GM12878 (cell line): ENCODE measurements at regions not wholly inside any gene's neighbourhood (a gene's known extent, or its start where the extent isn't known, plus 50 kb on each side); places are given as distances from the start of the nearest gene placed in this dataset.

Experiments used
- ATAC-seq: fragments of 200-7000 bp; cut with Tn5 transposase; 3 replicates; pipeline ENCODE4 v1.9.1; 2020; ENCODE audit warnings: mild to moderate bottlenecking, moderate library complexity
- BruUV-seq: library from RNA; stranded (reverse); fragments of 400-500 nt; replicated peaks from 2 replicates; lab custom pipeline; 2021; lab: Mats Ljungman, UMichigan
- CTCF ChIA-PET: fragments of 300-600 bp; sonication (Branson Sonifier 250); formaldehyde crosslinking; extraction: SDS; loops from one replicate; lab custom pipeline; 2021; ENCODE audit warnings: inconsistent platforms; lab: Yijun Ruan, JAX
- POLR2A ChIA-PET: fragments of 350-600 bp; formaldehyde crosslinking; extraction: SDS; loops from one replicate; lab custom pipeline; 2021; ENCODE audit warnings: inconsistent platforms; lab: Charles Lee
- RAD21 ChIA-PET: fragments of 300-600 bp; sonication (Branson Sonifier 250); formaldehyde crosslinking; loops from one replicate; lab custom pipeline; 2023; ENCODE audit warnings: antibody characterized with exemption; ENCODE audit not compliant: unreplicated experiment; lab: Charles Lee
- SMC1A ChIA-PET: fragments of 300-600 bp; sonication (Branson Sonifier 250); formaldehyde crosslinking; loops from one replicate; lab custom pipeline; 2023; ENCODE audit not compliant: unreplicated experiment, uncharacterized antibody; lab: Charles Lee
- DNase-seq: peaks from one replicate; pipeline ENCODE4 v3.0.0-alpha.2; 2011; ENCODE audit warnings: low read depth, low spot score
- FAIRE-seq: peaks from 3 replicates; lab custom pipeline; 2011; peaks lifted over from hg19 to GRCh38; lab: Jason Lieb, UNC
- H2AFZ ChIP-seq: 2 replicates; pipeline ENCODE4 v1.6.0; 2011; ENCODE audit warnings: low read depth, low read length, control low read depth; ENCODE audit not compliant: control insufficient read depth
- H3K27ac ChIP-seq: 2 replicates; pipeline ENCODE4 v1.5.1; 2011; ENCODE audit warnings: control low read depth; ENCODE audit not compliant: control insufficient read depth, insufficient read depth
- H3K27me3 ChIP-seq, 2 experiments: replicated peaks in 1 of 2; 2 replicates each; pipeline versions ENCODE4 v1.6.0 to v1.6.1; 2011; ENCODE audit warnings: low read length in 1 of 2; ENCODE audit not compliant: control insufficient read depth in 2 of 2, insufficient read depth in 2 of 2
- H3K36me3 ChIP-seq, 2 experiments: 2 replicates each; pipeline ENCODE4 v1.5.1; 2011; ENCODE audit warnings: low read length in 1 of 2; ENCODE audit not compliant: control insufficient read depth in 2 of 2, insufficient read depth in 2 of 2
- H3K4me1 ChIP-seq: 2 replicates; pipeline ENCODE4 v1.6.1; 2011; ENCODE audit warnings: mild to moderate bottlenecking, low read length, moderate library complexity, mixed read lengths; ENCODE audit not compliant: control insufficient read depth, insufficient read depth
- H3K4me2 ChIP-seq: 2 replicates; pipeline ENCODE4 v1.6.0; 2011; ENCODE audit warnings: control low read depth; ENCODE audit not compliant: control insufficient read depth, insufficient read depth
- H3K4me3 ChIP-seq: fragments of 200-600 bp; sonication (generic); 2 replicates; pipeline ENCODE4 v1.5.1; 2016
- H3K79me2 ChIP-seq: 2 replicates; pipeline ENCODE4 v1.6.0; 2011; ENCODE audit warnings: low read length; ENCODE audit not compliant: control insufficient read depth, insufficient read depth
- H3K9ac ChIP-seq: 2 replicates; pipeline ENCODE4 v1.8.0; 2011; ENCODE audit warnings: low read length, control low read depth, mixed read lengths; ENCODE audit not compliant: control insufficient read depth, insufficient read depth
- H3K9me3 ChIP-seq: replicated peaks from 3 replicates; pipeline ENCODE4 v1.5.1; 2011; ENCODE audit warnings: mild to moderate bottlenecking, low read length; ENCODE audit not compliant: control insufficient read depth, insufficient read depth
- H4K20me1 ChIP-seq: 2 replicates; pipeline ENCODE4 v1.6.0; 2011; ENCODE audit not compliant: control insufficient read depth, insufficient read depth
- CHD4 ChIP-seq: fragments of 200-600 bp; sonication (generic); IDR thresholded peaks from 2 replicates; pipeline ENCODE4 v1.6.1; 2016; ENCODE audit warnings: mild to moderate bottlenecking
- FOXK2 ChIP-seq: fragments of 450-650 bp; IDR thresholded peaks from 2 replicates; pipeline ENCODE4 v1.6.1; 2017; ENCODE audit warnings: mild to moderate bottlenecking, moderate library complexity
- HSF1 ChIP-seq: fragments of 150-350 bp; IDR thresholded peaks from 2 replicates; pipeline ENCODE4 v1.6.1; 2014; ENCODE audit warnings: mild to moderate bottlenecking, low read depth, low read length
- IRF4 ChIP-seq: IDR thresholded peaks from 2 replicates; pipeline ENCODE4 v1.6.1; 2011; ENCODE audit warnings: low read depth, low read length
- JUND ChIP-seq: IDR thresholded peaks from 2 replicates; pipeline ENCODE4 v1.6.1; 2012; ENCODE audit warnings: low read depth, mild to moderate bottlenecking, low read length, improper control_type of control experiment, moderate library complexity
- KDM1A ChIP-seq: fragments of 200-600 bp; sonication (generic); IDR thresholded peaks from 2 replicates; pipeline ENCODE4 v1.6.1; 2016; ENCODE audit warnings: borderline replicate concordance
- NFYA ChIP-seq: IDR thresholded peaks from 2 replicates; pipeline ENCODE4 v1.6.1; 2011; ENCODE audit warnings: low read depth, mild to moderate bottlenecking, low read length, improper control_type of control experiment, borderline replicate concordance
- NR2C1 ChIP-seq: fragments of 450-650 bp; IDR thresholded peaks from 2 replicates; pipeline ENCODE4 v1.6.1; 2017; ENCODE audit warnings: antibody characterized with exemption, mild to moderate bottlenecking, moderate library complexity
- NRF1 ChIP-seq: conservative IDR thresholded peaks from 2 replicates; pipeline ENCODE4 v1.6.1; 2011; ENCODE audit warnings: mild to moderate bottlenecking, low read depth, low read length, improper control_type of control experiment
- RBBP5 ChIP-seq: fragments of 200-600 bp; sonication (generic); conservative IDR thresholded peaks from 2 replicates; pipeline ENCODE4 v1.6.1; 2016
- RCOR1 ChIP-seq: conservative IDR thresholded peaks from 2 replicates; pipeline ENCODE4 v1.6.1; 2012; ENCODE audit warnings: low read depth, low read length, improper control_type of control experiment
- RELA ChIP-seq: fragments of 450-650 bp; IDR thresholded peaks from 2 replicates; pipeline ENCODE4 v1.8.0; 2014; ENCODE audit warnings: borderline replicate concordance; ENCODE audit not compliant: partially characterized antibody
- REST ChIP-seq: IDR thresholded peaks from 2 replicates; pipeline ENCODE4 v1.6.1; 2012; ENCODE audit warnings: mild to moderate bottlenecking, low read depth, low read length
- SREBF1 ChIP-seq: IDR thresholded peaks from 2 replicates; pipeline ENCODE4 v1.6.1; 2012; ENCODE audit warnings: mild to moderate bottlenecking, low read length
- SREBF2 ChIP-seq: IDR thresholded peaks from 2 replicates; pipeline ENCODE4 v1.6.1; 2012; ENCODE audit warnings: mild to moderate bottlenecking, low read length
- ZNF207 ChIP-seq: fragments of 450-650 bp; IDR thresholded peaks from 2 replicates; pipeline ENCODE4 v1.6.1; 2014; ENCODE audit warnings: antibody characterized with exemption, mild to moderate bottlenecking, borderline replicate concordance
- ZNF24 ChIP-seq: fragments of 450-650 bp; IDR thresholded peaks from 2 replicates; pipeline ENCODE4 v1.6.1; 2017; ENCODE audit warnings: antibody characterized with exemption, mild to moderate bottlenecking
- ZNF687 ChIP-seq: fragments of 450-650 bp; IDR thresholded peaks from 2 replicates; pipeline ENCODE4 v1.6.1; 2017; ENCODE audit warnings: mild to moderate bottlenecking, moderate library complexity
- ZSCAN29 ChIP-seq: fragments of 450-650 bp; IDR thresholded peaks from 2 replicates; pipeline ENCODE4 v1.6.1; 2017; ENCODE audit warnings: mild to moderate bottlenecking, moderate library complexity
- WGBS: methylation state at CpG from one replicate; pipeline ENCODE4 v1.1.6; 2016; ENCODE audit warnings: low lambda C conversion rate; ENCODE audit not compliant: insufficient replicate concordance, insufficient coverage; ENCODE audit errors: missing lambda C conversion rate; 5-methylcytosine and 5-hydroxymethylcytosine counted together
- in situ Hi-C: fragments of 300-500 bp; cut with MboI; formaldehyde crosslinking; loops from 9 replicates; pipeline ENCODE4 v1.14.3; 2018; ENCODE audit warnings: mixed read lengths
- intact Hi-C: fragments of 100-400 bp; cut with micrococcal nuclease; formaldehyde crosslinking; loops from one replicate; pipeline ENCODE4 v1.14.2; 2022; ENCODE audit not compliant: unreplicated experiment

- no TSS peak for BruUV-seq
- H3K27ac ChIP-seq: no peak overlapping the region
- H3K27me3 ChIP-seq: no peaks in the 10 kb centered on the region
- no peak for DNase-seq
- ChIA-PET RAD21 (no interaction called here), POLR2A (no interaction called here), SMC1A (interaction anchor here (0.6 kb wide), 1 partner anchor 244 kb away, joined by 3 read pairs; no protein-coding TSS in a partner anchor), CTCF (no interaction called here)
- WGBS: 0% methylated on average over 1 of the region's 1 CpG
- H4K20me1 ChIP-seq: no peaks in the 10 kb centered on the region
- H3K4me3 ChIP-seq: no peak overlapping the region
- no peak for ATAC-seq
- no peak overlapping the region for H3K4me2 ChIP-seq
- TF ChIP-seq JUND (no peak), ZNF687 (no peak), HSF1 (no peak), CHD4 (no peak), FOXK2 (no peak), NFYA (no peak), ZNF24 (no peak), SREBF1 (no peak), IRF4 (no peak), NRF1 (no peak), REST (no peak), ZSCAN29 (no peak), SREBF2 (no peak), RELA (no peak), KDM1A (no peak), ZNF207 (no peak), RBBP5 (no peak), RCOR1 (no peak), NR2C1 (no peak)
- H3K9me3 ChIP-seq: no peaks in the 10 kb centered on the region
- no peak for FAIRE-seq
- H3K9ac ChIP-seq: no peak overlapping the region
- no peaks in the 10 kb centered on the region for H3K36me3 ChIP-seq
- intact Hi-C loops: no loop called here
- no peaks in the 10 kb centered on the region for H3K79me2 ChIP-seq
- H3K4me1 ChIP-seq: no peaks in the 10 kb centered on the region
- no peak overlapping the region for H2AFZ ChIP-seq
- in situ Hi-C loops: no loop called here
Measured at GRCh38 chr2:220246386-220246785, 619.0 kb downstream of the SLC4A3 start.
